ENCODE measurements at regions not wholly inside any gene's neighbourhood (a gene's known extent, or its start where the extent isn't known, plus 50 kb on each side); places are given as distances from the start of the nearest gene placed in this dataset.

DNA sequence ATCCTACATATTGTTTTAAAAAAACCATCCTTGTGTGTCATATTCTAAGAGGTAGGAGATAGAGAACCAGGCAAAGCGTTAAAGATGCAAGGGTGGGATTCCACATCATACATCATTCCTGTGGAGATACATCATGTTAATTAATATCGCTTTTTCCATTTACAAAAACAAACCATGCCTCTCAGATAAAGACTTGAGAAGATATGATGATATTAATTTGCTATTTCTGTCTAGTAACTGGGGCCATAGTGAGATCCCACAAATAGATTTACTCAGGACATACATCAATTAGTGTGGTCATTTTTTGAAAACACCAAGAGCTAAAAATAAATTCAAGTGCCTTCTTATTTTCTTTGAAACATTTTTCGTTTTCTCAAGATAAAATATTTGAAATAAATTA, 165.4 kb upstream of the TARS1 start:
- TF ChIP-seq CTCF (IDR thresholded peaks at IDR 0.05) (no peak), POLR2A (IDR thresholded peaks at IDR 0.05; ENCODE audit: low read depth) (no peak), POLR2AphosphoS5 (IDR thresholded peaks at IDR 0.05) (no peak)

Data from esophagus muscularis mucosa (tissue), 3 donors.